ENCODE measurements at regions not wholly inside any gene's neighbourhood (a gene's known extent, or its start where the extent isn't known, plus 50 kb on each side); places are given as distances from the start of the nearest gene placed in this dataset.

DNA sequence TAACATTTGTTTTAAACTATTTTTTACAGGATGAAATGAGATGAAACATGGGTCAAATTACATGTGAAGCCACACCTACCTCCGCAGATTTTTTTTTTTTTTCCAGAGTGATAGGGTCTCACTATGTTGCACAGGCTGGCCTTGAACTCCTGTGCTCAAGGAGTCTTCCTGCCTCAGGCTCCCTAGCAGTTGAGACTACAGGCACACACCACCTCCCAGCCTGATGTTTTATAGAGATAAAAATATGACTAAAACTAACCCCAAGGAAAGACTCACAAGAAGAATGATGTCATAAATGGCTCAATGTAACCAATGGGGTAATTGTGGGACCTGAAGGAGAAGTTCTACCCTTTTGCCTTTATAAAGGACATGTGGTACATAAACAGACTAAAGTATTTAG lies 52.3 kb upstream of the SOX6 start:
- ChIA-PET POLR2A (no interaction called here), CTCF (no interaction called here)
- DNase-seq: no peak
- no peak overlapping the region for H3K4me3 ChIP-seq (ENCODE audit: low read depth in 2 of 2, low read length in 1 of 2)
- no peak overlapping the region for H2AFZ ChIP-seq (ENCODE audit: low read depth)
- H3F3A ChIP-seq (replicated peaks; ENCODE audit: insufficient read depth): no peaks in the 10 kb centered on the region
- no peaks in the 10 kb centered on the region for H3K36me3 ChIP-seq (replicated peaks in 1 of 2; ENCODE audit: control insufficient read depth in 1 of 2, insufficient read depth in 2 of 2, low read length in 1 of 2)
- H3K79me2 ChIP-seq (ENCODE audit: insufficient read depth): no peaks in the 10 kb centered on the region
- no peak for TF ChIP-seq FOSL2 (IDR thresholded peaks at IDR 0.05; ENCODE audit: borderline replicate concordance, low read depth)
- TF ChIP-seq, protein P1, sequence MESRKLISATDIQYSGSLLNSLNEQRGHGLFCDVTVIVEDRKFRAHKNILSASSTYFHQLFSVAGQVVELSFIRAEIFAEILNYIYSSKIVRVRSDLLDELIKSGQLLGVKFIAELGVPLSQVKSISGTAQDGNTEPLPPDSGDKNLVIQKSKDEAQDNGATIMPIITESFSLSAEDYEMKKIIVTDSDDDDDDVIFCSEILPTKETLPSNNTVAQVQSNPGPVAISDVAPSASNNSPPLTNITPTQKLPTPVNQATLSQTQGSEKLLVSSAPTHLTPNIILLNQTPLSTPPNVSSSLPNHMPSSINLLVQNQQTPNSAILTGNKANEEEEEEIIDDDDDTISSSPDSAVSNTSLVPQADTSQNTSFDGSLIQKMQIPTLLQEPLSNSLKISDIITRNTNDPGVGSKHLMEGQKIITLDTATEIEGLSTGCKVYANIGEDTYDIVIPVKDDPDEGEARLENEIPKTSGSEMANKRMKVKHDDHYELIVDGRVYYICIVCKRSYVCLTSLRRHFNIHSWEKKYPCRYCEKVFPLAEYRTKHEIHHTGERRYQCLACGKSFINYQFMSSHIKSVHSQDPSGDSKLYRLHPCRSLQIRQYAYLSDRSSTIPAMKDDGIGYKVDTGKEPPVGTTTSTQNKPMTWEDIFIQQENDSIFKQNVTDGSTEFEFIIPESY (IDR thresholded peaks at IDR 0.05; ENCODE audit: borderline replicate concordance, low read depth): no peak
- no peak for TF ChIP-seq GABPA (IDR thresholded peaks at IDR 0.05; ENCODE audit: low read depth)
- TF ChIP-seq, protein P2, sequence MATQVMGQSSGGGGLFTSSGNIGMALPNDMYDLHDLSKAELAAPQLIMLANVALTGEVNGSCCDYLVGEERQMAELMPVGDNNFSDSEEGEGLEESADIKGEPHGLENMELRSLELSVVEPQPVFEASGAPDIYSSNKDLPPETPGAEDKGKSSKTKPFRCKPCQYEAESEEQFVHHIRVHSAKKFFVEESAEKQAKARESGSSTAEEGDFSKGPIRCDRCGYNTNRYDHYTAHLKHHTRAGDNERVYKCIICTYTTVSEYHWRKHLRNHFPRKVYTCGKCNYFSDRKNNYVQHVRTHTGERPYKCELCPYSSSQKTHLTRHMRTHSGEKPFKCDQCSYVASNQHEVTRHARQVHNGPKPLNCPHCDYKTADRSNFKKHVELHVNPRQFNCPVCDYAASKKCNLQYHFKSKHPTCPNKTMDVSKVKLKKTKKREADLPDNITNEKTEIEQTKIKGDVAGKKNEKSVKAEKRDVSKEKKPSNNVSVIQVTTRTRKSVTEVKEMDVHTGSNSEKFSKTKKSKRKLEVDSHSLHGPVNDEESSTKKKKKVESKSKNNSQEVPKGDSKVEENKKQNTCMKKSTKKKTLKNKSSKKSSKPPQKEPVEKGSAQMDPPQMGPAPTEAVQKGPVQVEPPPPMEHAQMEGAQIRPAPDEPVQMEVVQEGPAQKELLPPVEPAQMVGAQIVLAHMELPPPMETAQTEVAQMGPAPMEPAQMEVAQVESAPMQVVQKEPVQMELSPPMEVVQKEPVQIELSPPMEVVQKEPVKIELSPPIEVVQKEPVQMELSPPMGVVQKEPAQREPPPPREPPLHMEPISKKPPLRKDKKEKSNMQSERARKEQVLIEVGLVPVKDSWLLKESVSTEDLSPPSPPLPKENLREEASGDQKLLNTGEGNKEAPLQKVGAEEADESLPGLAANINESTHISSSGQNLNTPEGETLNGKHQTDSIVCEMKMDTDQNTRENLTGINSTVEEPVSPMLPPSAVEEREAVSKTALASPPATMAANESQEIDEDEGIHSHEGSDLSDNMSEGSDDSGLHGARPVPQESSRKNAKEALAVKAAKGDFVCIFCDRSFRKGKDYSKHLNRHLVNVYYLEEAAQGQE (IDR thresholded peaks at IDR 0.05; ENCODE audit: low read depth, low read length): no peak
- TF ChIP-seq EP300 (IDR thresholded peaks at IDR 0.05; ENCODE audit: borderline replicate concordance in 1 of 2, low read depth in 1 of 2, low read length in 1 of 2): no peak
- TF ChIP-seq, protein P3, sequence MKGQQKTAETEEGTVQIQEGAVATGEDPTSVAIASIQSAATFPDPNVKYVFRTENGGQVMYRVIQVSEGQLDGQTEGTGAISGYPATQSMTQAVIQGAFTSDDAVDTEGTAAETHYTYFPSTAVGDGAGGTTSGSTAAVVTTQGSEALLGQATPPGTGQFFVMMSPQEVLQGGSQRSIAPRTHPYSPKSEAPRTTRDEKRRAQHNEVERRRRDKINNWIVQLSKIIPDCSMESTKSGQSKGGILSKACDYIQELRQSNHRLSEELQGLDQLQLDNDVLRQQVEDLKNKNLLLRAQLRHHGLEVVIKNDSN (IDR thresholded peaks at IDR 0.05; ENCODE audit: borderline replicate concordance, low read depth): no peak
- TF ChIP-seq JUND (IDR thresholded peaks at IDR 0.05): no peak
- TF ChIP-seq, protein P4, sequence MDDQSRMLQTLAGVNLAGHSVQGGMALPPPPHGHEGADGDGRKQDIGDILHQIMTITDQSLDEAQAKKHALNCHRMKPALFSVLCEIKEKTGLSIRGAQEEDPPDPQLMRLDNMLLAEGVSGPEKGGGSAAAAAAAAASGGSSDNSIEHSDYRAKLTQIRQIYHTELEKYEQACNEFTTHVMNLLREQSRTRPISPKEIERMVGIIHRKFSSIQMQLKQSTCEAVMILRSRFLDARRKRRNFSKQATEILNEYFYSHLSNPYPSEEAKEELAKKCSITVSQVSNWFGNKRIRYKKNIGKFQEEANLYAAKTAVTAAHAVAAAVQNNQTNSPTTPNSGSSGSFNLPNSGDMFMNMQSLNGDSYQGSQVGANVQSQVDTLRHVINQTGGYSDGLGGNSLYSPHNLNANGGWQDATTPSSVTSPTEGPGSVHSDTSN (IDR thresholded peaks at IDR 0.05): no peak
- TF ChIP-seq, protein P5, sequence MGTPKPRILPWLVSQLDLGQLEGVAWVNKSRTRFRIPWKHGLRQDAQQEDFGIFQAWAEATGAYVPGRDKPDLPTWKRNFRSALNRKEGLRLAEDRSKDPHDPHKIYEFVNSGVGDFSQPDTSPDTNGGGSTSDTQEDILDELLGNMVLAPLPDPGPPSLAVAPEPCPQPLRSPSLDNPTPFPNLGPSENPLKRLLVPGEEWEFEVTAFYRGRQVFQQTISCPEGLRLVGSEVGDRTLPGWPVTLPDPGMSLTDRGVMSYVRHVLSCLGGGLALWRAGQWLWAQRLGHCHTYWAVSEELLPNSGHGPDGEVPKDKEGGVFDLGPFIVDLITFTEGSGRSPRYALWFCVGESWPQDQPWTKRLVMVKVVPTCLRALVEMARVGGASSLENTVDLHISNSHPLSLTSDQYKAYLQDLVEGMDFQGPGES (IDR thresholded peaks at IDR 0.05; ENCODE audit: low read depth, low read length): no peak
- TF ChIP-seq, protein P6, sequence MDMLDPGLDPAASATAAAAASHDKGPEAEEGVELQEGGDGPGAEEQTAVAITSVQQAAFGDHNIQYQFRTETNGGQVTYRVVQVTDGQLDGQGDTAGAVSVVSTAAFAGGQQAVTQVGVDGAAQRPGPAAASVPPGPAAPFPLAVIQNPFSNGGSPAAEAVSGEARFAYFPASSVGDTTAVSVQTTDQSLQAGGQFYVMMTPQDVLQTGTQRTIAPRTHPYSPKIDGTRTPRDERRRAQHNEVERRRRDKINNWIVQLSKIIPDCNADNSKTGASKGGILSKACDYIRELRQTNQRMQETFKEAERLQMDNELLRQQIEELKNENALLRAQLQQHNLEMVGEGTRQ (IDR thresholded peaks at IDR 0.05; ENCODE audit: borderline replicate concordance, low read depth, low read length): no peak
- no peak for TF ChIP-seq NRF1 (IDR thresholded peaks at IDR 0.05; ENCODE audit: low read depth, low read length)
- no peak for TF ChIP-seq EZH2phosphoT487 (IDR thresholded peaks at IDR 0.05; ENCODE audit: borderline replicate concordance, low read depth)
- H3K27me3 ChIP-seq (ENCODE audit: insufficient read depth): no peaks in the 10 kb centered on the region
- H3K4me2 ChIP-seq: no peak overlapping the region
- no peak overlapping the region for H3K9ac ChIP-seq
- no peaks in the 10 kb centered on the region for H3K9me2 ChIP-seq
- 40% methylated on average over 1 of the region's 1 CpG for WGBS (ENCODE audit: low lambda C conversion rate)
- no peaks in the 10 kb centered on the region; a peak in 1 of 4 replicates for H3K4me1 ChIP-seq (ENCODE audit: control insufficient read depth in 1 of 2, insufficient read depth in 2 of 2, low read depth in 1 of 2, low read length in 1 of 2)
- no peaks in the 10 kb centered on the region for H3K9me3 ChIP-seq
- H4K20me1 ChIP-seq (ENCODE audit: insufficient read depth): no peaks in the 10 kb centered on the region
- no peak overlapping the region for H3K27ac ChIP-seq (ENCODE audit: low read depth in 2 of 2, low read length in 1 of 2)

All from SK-N-SH (cell line).